GM18858 (cell line): ENCODE measurements at regions not wholly inside any gene's neighbourhood (a gene's known extent, or its start where the extent isn't known, plus 50 kb on each side); places are given as distances from the start of the nearest gene placed in this dataset.
"Not testable (repeated sequence)": the region's sequence is repeated elsewhere in the genome, so short reads cannot be mapped to it uniquely, and the experiment has no call there.

Experiments used
- ATAC-seq: cut with Tn5 transposase; IDR thresholded peaks from one replicate; pipeline ENCODE4 v1.9.1; 2021; ENCODE audit not compliant: unreplicated experiment

DNA sequence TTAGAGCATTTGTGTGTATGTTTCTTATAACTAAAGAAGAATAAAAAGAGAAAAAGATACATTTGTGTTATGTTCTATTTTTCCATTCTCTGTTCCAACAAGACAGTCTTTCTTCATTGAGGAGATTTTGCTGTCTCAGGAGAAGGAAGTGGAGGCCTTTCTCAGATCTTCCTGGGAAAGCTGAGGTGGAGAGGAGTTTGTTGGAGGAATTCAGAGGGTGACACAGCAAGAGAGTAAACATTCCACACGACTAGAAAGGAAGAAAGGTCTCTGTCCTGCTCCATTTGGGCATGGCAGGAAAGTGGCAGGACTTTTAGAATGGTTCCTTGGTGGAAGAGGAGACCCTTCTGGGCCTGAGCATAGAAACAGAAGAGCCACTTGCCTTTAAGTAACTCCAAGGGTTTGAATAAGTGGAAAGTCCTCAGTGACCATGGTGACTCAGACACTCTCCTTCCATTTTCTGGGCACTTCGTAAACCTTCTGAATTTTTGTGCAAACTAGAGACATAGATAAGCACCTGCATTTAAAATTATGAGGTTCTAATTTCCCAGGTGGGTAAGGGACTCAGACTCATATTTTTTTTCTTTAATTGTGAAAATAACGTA lies 52.3 kb upstream of the COL5A2 start:
- ATAC-seq: no peak

DNA sequence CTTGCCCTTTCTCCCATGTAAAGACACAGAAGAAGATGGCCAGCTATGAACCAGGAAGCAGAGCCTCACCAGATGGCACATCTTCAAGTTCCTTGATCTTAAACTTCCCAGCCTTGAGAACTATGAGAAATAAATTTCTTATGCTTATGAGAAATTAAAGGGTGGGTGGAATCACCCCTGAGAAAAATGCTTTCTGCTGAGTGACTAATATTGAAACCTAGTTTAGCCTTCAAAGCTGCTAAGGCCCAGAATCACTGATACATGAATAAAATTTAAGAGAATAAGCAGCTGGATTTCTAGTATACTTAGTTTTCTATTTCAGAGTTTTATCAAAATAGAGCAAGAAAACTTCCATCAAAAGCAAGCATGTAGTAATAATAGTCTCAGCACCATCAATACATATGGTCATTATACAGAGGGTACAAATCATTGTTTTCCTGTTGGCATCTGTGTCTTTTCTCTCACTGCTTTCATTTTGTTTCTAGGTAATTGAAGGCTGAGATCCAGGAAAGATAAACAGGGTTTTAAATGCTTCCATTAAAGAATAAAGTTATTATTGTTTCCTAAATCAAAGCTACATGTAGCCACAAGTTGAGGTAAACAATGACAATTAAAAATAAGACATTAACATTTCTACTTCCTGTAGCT lies 53.3 kb upstream of the COL5A2 start:
- ATAC-seq: peak; percentile 83

DNA sequence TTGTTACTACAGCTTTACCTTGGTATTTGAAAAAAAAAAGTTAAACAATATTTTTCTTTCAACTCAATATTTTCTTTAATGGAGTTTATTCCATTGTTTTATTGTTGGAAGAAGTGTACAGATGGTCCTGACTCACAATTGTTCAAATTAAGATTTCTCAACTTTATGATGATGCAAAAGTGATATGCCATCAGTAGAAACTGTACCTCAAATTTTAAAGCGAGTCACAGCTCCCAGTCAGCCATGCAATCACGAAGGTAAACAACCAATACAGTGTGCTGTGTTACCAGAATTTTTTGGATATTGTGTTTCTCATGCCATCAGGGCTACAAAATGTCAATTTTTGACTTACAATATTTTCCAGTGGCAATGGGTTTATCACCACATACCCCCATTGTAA lies 54.0 kb upstream of the COL5A2 start:
- ATAC-seq: no peak

DNA sequence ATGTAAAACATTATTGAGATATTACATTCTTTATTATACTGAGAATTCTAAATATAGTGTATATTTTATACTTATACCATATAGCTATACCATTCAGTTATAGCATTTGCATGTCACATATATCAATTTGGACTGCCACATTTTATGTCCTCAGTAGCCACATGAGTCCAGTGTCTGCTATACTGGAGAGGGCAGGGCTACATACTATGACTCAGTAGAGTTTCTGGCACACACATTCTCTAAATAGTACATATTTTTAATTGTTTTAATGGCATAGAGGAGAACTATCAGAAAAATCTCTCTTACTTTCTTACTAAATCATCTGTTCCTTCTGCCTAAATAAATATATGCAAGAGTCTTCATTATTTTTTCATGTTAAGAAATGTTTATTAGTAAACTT lies 55.4 kb upstream of the COL5A2 start:
- no peak for ATAC-seq

DNA sequence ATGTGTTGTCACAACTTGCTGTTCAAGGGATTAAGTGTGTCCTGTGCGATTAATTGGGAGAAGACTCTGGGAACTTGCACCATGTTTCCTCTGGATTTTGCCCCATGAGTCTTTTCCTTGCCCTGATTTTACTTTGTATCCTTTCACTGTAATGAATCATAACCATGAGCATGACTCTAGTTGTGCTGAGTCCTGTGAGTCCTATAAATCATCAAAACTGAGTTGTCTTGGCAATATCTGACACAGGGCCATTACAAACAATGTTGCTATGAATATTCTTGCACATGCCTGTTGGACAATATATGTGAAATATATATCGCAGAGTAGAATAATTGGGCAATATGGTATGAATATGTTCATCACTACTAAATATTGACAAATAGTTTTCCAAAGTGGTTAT lies 56.5 kb upstream of the COL5A2 start:
- no peak for ATAC-seq

DNA sequence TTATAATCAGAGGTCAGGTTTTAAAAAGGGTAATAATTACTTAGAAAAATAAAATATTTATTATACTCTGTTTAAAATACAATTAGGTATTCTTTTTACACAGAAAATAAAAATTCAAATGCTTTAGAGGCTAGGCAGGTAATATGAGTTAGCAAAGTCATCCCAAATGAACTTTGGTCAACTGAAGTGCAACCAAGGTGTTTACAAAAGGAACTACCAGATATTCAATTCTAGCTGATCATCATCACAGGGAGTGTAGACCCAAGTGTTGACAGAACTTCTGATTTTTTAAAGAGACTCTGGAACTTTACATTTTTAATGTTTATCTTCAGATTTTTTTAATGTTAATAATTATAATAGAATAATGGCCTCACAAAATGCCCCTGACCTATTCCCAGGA lies 59.3 kb upstream of the COL5A2 start:
- ATAC-seq: no peak

DNA sequence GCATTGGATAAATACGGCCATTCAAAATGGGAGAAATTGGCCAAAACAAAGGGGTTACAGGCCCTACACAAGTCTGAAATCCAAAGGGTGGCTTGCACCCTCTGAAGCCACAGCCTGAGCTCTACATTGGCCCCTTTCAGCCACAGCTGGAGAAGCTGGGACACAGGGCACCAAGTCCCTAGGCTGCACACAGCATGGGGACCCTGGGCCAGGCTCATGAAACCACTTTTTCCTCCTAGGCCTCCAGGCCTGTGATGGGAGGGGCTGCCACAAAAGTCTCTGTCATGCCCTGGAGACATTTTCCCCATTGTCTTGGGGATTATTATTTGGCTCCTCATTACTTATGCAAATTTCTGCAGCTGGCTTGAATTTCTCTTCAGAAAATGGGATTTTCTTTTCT lies 64.3 kb upstream of the COL5A2 start:
- not testable (repeated sequence) for ATAC-seq

DNA sequence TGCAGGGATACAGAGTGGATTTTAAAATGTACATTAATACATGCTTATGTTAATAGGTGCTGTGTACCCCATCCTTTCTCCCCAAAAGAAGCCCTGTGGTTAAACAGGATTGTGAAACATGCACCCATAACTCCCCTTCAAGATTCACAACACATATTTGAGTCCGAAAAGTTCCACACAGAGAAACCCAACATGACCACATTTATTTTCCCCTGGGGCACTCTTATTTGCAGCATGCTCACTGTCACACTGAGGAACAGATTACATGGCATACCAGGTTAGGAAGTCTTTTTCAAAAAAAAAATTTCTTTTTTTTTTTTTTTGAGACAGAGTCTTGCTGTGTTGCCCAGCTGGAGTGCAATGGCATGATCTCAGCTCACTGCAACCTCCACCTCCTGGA lies 67.7 kb upstream of the COL5A2 start:
- ATAC-seq: no peak

DNA sequence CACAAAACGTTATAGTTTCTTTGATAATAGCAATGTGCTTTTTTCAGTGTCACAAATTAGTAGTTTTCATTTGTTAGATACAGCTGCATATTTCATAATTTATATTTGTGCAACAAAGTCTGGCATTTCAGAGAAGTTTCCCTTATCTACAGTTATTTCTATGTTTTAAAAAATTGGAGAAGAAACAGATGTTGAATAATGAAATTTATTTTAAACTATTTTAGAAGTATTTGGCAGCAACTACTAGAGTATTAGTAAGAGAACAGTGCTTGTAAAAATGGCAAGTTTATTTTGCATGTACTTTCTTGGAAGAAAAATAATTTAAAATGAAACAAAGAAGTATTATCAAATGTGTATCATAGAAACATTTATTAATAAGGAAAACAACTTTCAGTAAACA lies 68.6 kb upstream of the COL5A2 start:
- no peak for ATAC-seq

DNA sequence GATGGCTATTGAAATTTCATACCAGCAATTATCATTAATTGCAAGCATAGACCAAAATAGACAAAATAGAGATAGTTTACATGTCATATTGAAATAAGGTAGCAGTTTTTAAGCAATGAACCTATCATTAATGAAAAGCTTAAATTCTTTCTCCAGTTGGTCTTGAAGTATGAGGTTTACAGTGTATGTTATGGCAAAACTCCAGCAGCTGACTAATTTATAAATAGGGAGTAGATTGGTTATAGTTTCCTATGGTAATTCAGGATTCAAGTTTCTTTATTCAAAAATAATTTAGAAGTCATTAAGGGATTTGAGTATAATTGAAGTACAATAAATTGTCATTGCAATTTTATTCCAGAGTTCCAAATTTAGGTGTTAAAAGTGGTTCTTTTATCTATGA lies 69.6 kb upstream of the COL5A2 start:
- ATAC-seq: no peak

DNA sequence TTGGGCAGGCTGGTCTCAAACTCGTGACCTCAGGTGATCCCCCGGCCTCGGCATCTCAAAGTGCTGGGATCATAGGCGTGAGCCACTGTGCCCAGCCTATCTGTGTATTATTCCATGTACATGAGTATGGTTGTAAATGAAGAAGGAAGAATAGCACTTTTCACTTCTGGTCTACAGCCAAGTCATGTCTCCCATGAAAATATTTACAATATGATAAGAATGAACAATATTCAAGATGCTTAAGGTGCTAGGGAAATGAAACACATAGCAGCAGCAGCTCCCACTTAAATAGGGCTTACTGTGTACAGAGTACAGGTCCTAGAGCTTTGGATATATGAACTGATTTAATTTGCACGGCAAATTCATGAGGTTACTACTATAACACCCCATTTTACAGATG lies 70.3 kb upstream of the COL5A2 start:
- no peak for ATAC-seq

DNA sequence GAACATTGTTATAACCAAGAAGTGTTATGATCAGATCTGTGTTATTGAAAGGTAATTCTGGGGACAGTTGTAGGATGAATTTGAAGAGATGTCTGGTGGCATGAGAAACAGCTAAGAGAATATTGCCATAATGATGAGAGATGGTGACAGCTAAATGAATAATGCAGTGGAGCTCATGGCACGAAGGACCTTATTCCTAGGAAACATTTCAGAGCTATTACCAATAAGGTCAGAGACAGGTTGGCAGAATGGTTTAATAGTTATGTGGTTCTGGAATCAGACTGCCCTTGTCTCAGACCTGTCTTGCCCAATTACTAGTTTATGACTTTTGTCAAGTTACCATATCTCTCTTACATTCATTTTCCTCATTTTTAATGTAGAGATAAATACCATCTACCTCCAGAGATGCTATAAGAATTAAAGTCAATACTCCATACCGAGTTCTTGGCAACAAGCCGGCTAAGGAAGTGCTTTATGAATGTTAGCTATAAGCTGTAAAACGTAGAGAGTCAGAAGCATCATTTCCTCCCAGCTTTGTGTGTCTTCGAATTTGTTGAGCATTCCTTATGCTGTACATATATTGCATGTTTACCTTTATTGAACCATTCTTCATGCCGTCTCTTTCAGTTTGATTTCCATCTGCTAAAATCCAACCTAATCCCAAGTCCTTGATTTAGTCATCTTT lies 73.6 kb upstream of the COL5A2 start:
- no peak for ATAC-seq

DNA sequence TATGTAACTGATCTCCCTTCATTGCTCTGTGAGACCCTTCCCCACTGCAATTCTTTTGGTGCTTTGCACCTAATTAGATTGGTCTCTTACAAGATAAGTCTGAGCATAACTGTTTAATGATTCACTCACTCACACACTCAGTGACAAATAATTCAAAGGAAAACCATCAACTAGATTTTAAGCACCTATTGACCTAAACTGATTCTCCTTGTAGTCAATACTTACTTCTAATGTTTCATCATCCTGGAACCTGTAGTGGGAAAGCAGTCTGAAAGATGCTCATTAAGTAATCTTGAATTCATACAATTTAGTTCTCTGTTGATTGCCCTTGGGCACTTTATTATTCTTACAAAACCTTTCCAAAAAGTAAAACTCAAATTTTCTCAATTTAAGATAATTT lies 74.3 kb upstream of the COL5A2 start:
- no peak for ATAC-seq

DNA sequence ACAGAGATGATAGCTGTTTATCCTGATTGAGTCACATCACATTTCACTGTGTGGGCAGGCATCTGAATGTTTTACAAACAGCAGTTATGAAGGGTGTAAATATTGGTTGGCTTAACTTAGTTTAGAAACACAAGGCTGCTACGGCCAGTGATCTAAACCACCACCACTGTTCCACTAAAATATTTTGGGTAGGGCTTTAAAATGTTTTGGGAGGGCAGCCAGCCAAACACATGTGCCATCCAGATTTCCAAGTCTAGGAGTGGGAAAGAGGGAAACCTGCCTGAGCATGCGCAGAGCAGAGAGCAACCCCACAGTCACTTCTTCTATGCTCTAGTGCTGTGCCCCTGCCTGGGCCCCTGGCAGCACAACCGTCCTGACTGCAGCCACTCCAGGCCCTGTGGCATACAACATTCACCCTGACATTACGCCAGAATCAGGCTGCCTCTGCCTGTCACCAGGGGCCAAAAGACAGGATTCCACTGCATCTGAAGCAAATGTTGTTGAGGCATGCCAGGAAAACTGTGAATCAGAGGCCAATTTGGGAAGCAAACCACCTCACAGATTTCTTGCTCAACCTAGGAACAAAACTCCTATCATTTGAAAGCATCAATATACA lies 74.8 kb upstream of the COL5A2 start:
- no peak for ATAC-seq

DNA sequence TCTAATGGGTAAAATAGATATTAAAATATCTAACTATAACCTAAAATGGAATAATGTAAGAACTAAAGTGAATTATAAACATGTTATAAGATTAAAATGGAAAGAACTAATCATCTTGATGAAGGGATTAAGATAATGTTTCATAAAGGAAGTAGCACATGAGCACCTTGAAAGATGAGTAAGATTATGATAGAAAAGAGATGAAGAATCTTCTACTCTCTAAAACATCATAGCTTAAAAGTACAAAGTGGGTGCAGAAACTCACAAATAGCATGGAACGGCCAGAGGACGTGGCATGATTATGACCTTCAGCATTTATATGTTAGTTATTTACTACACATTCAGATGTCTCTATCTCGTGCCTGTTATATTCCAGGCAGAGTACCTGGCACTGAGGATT lies 76.2 kb upstream of the COL5A2 start:
- no peak for ATAC-seq

DNA sequence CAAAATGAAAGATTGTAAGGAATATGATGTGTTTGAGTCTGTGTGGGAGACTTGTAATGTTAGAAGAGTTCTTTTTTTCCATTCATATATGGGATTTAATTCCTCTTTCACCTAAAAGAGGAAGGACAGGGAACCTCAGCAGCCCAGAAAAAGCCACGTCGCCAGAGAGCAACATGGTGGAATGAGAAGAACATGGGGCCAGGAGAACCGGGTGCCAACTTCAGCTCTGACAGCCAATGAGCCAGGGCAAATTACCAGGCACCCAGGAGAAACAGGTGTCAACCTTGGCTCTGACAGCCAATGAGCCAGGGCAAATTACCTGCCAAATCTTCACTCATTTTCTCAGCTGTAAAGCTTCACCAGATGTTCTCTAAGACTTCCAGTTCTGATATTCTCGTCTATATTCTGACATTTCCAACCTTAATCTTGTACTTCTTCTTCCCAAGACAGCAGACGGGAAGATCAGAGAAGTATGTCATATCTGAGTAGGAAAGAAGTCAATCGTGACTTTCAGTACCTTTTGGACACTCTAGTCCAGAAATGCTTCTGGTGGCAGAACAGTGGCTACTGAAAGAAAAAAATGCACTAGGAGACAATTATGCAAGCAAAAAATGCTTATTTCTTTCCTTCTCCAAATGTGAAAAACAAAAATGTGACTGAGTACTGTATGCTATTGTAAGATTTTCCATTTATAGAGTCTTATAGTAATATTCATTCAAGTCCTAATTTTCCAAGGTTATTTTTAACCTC lies 79.2 kb upstream of the COL5A2 start:
- ATAC-seq: no peak

DNA sequence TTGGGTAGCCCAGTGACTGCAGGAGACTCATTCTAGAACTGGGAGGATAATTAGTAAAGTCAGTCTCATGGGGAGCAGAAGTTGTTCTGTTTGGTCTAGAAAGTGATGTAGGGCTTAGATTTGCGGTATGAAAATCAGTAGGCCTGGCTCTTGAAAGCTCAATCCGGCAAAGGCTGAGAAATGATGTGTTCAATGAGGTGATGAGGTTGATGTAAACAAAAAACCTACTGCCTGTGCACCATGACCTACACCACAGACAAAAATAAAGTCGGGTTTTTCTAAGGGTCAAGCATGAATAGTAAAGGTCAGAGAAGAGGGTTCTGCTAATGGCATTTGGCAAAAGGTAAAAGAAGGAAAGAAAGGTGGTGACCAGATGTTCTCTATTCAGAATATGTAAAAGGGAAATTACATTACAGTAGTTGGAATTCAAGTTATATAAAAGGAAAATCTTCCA lies 80.8 kb upstream of the COL5A2 start:
- ATAC-seq: no peak

DNA sequence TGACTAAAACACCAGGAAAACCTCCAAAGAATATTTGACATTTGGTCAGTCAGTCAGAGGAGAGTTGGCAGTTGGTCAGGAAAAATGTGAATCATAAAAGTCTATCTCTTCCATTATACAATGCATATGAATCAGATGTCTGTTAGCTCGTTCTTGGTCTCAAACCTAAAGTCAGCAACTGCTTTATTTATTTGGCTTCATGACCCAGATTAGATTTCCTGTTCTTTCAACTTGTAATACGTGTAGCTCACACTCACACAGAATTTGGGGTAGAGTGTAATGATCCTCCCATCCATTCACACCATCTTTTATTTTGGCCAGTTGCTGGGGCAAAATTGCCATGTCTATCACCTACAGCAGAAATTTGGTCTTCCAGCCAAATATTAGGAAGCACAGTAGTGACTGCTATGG lies 81.9 kb upstream of the COL5A2 start:
- ATAC-seq: no peak

DNA sequence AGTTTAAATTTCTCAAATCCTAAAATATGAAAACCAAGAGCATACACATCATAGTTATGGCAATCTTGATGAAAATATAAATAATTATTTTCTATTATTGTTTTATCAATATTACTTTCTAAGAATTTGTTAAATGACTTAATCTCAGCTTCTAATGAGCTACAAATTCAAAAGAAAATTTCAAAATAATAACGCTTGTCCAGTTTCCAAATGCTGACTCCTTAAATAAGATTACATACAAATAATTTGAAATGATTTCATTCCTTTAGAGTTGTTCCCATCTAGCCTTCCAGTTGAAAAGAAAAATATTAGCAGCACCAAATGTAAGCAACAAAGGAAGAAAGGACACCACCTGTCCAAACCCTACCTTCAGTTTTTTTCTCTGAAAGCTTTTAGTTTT lies 82.4 kb upstream of the COL5A2 start:
- no peak for ATAC-seq

DNA sequence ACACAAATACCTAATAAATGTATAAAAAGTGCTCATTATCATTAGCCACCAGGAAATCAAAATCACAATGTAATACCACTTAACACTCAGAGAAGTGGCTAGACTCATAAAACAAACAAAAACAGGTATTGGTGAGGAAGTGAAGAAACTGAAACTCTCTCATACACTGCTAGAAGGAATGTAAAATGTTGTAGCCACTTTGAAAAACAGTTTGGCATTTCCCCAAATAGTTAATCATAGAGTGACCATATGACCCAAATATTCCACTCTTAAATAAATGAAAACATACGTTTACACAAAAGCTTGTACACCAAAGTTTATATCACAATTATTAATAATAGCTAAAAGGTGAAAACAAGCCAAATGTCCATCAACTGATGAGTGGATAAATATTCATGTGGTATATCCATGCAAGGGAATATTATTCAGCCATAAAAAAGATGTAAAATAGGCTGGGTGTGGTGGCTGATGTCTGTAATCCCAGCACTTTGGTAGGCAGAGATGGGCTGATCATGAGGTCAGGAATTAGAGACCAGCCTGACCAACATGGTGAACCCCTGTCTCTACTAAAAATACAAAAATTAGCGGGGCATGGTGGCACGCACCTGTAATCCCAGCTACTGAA lies 86.2 kb upstream of the COL5A2 start:
- no peak for ATAC-seq

DNA sequence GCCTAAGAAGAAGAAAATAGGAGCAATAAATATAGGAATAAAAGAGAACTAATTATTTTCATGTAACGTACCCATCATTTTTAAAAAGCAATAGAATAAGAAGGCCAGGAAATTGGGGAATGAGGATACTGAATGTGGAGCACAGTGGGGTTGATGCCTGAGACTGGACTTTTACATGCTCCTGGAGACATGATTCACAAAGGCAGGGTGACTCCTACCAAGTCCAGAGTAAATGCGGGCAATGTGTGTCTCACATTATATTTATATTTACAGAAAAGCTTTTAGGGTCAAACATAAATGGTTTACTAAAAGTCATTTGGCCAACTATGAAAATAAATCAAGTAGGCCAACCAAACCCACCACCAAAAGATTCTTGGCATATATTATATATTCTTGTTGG lies 87.9 kb upstream of the COL5A2 start:
- ATAC-seq: no peak
